H1 (cell line): ENCODE measurements at regions not wholly inside any gene's neighbourhood (a gene's known extent, or its start where the extent isn't known, plus 50 kb on each side); places are given as distances from the start of the nearest gene placed in this dataset.

Experiments used
- CTCF ChIA-PET: fragments of 300-600 bp; sonication (Branson Sonifier 250); formaldehyde crosslinking; loops from one replicate; lab custom pipeline; 2021; ENCODE audit not compliant: partially characterized antibody; lab: Charles Lee
- POLR2A ChIA-PET: fragments of 300-600 bp; sonication (Branson Sonifier 250); formaldehyde crosslinking; loops from one replicate; lab custom pipeline; 2021; ENCODE audit warnings: inconsistent platforms; ENCODE audit not compliant: partially characterized antibody; lab: Charles Lee
- DNase-seq, 2 experiments: peaks; one replicate each; pipeline versions ENCODE4 v3.0.0 to v3.0.0-alpha.2; 2010 to 2022; ENCODE audit warnings: low spot score in 2 of 2, low read depth in 1 of 2, mixed read lengths in 1 of 2
- FAIRE-seq: peaks from 2 replicates; lab custom pipeline; 2011; peaks lifted over from hg19 to GRCh38; lab: Jason Lieb, UNC
- H2AFZ ChIP-seq: 2 replicates; pipeline ENCODE4 v1.8.1; 2012; ENCODE audit warnings: low read length, inconsistent platforms
- H2AK5ac ChIP-seq: 2 replicates; pipeline ENCODE4 v1.6.1; 2013; ENCODE audit warnings: low read depth, low read length
- H2BK120ac ChIP-seq: replicated peaks from 2 replicates; pipeline ENCODE3; 2013; ENCODE audit warnings: low read depth, low read length, inconsistent platforms
- H2BK12ac ChIP-seq: 2 replicates; pipeline ENCODE4 v1.6.1; 2013; ENCODE audit warnings: low read depth, low read length
- H2BK15ac ChIP-seq: 2 replicates; pipeline ENCODE4 v1.6.1; 2013; ENCODE audit warnings: low read length
- H2BK20ac ChIP-seq: 2 replicates; pipeline ENCODE4 v1.6.1; 2013; ENCODE audit warnings: low read length
- H2BK5ac ChIP-seq: 2 replicates; pipeline ENCODE4 v1.6.1; 2013; ENCODE audit warnings: low read depth, low read length
- H3K14ac ChIP-seq: 2 replicates; pipeline ENCODE4 v1.6.1; 2013; ENCODE audit warnings: inconsistent platforms; ENCODE audit not compliant: insufficient read length
- H3K18ac ChIP-seq: 2 replicates; pipeline ENCODE4 v1.6.1; 2013; ENCODE audit warnings: low read length; ENCODE audit errors: extremely low read depth
- H3K23ac ChIP-seq: 2 replicates; pipeline ENCODE4 v1.6.1; 2013; ENCODE audit warnings: inconsistent platforms; ENCODE audit not compliant: insufficient read length
- H3K23me2 ChIP-seq: 2 replicates; pipeline ENCODE4 v1.6.1; 2013; ENCODE audit warnings: low read depth, low read length
- H3K27ac ChIP-seq: 2 replicates; pipeline ENCODE4 v1.6.1; 2011; ENCODE audit warnings: low read depth, low read length, inconsistent platforms
- H3K27me3 ChIP-seq, 4 experiments: replicated peaks in 1 of 4; 1 replicate in 1 of 4; 2 replicates in 3 of 4; pipeline versions ENCODE4 v1.6.1 to v1.8.1; 2011 to 2013; ENCODE audit warnings: low read length in 3 of 4, mild to moderate bottlenecking in 3 of 4, inconsistent platforms in 2 of 4, mixed read lengths in 2 of 4, moderate library complexity in 1 of 4; ENCODE audit not compliant: control insufficient read depth in 3 of 4, insufficient read depth in 3 of 4; ENCODE audit errors: extremely low read depth in 1 of 4
- H3K36me3 ChIP-seq, 4 experiments: 2 replicates each; pipeline versions ENCODE4 v1.6.1 to v1.8.1; 2011 to 2013; ENCODE audit warnings: mild to moderate bottlenecking in 4 of 4, low read length in 3 of 4, moderate library complexity in 2 of 4, control low read depth in 1 of 4, inconsistent platforms in 1 of 4; ENCODE audit not compliant: insufficient read depth in 4 of 4, control insufficient read depth in 2 of 4
- H3K4ac ChIP-seq: replicated peaks from 2 replicates; pipeline ENCODE3; 2013; ENCODE audit warnings: low read length, low read depth, mixed read lengths, inconsistent platforms; ENCODE audit not compliant: insufficient read length
- H3K4me1 ChIP-seq, 4 experiments: replicated peaks in 1 of 4; 1 replicate in 1 of 4; 2 replicates in 3 of 4; pipeline versions ENCODE4 v1.6.1 to v1.8.1; 2011 to 2013; ENCODE audit warnings: low read length in 3 of 4, inconsistent platforms in 2 of 4, mixed read lengths in 1 of 4; ENCODE audit not compliant: insufficient read depth in 4 of 4, control insufficient read depth in 3 of 4
- H3K4me2 ChIP-seq, 2 experiments: 2 replicates each; pipeline versions ENCODE4 v1.6.1 to v1.8.1; 2011 to 2013; ENCODE audit warnings: low read depth in 2 of 2, low read length in 2 of 2, control low read depth in 1 of 2, inconsistent platforms in 1 of 2, mild to moderate bottlenecking in 1 of 2; ENCODE audit not compliant: insufficient read depth in 1 of 2
- H3K4me3 ChIP-seq, 4 experiments: fragments of 200-600, 300-600 bp in 1 of 4; sonication (generic), shearing (Covaris generic), sonication (Bioruptor Twin) in 1 of 4; 2 replicates each; pipeline versions ENCODE4 v1.5.1 to v1.8.1; 2011 to 2016; ENCODE audit warnings: low read length in 4 of 4, low read depth in 3 of 4, control low read depth in 2 of 4, inconsistent platforms in 2 of 4, mild to moderate bottlenecking in 2 of 4, mixed read lengths in 1 of 4, moderate library complexity in 1 of 4; ENCODE audit not compliant: insufficient read depth in 2 of 4; ENCODE audit errors: extremely low read depth in 1 of 4
- H3K56ac ChIP-seq: replicated peaks from 2 replicates; pipeline ENCODE3; 2013; ENCODE audit warnings: low read depth, mild to moderate bottlenecking, mixed read lengths, low read length, inconsistent platforms; ENCODE audit not compliant: insufficient read length
- H3K79me1 ChIP-seq: 2 replicates; pipeline ENCODE4 v1.6.1; 2013; ENCODE audit warnings: low read depth, low read length, control low read depth
- H3K79me2 ChIP-seq, 2 experiments: 2 replicates each; pipeline versions ENCODE4 v1.6.1 to v1.8.1; 2012 to 2013; ENCODE audit warnings: low read length in 2 of 2, mild to moderate bottlenecking in 2 of 2, inconsistent platforms in 1 of 2; ENCODE audit not compliant: insufficient read depth in 2 of 2, control insufficient read depth in 1 of 2
- H3K9ac ChIP-seq, 4 experiments: replicated peaks in 1 of 4; 1 replicate in 1 of 4; 2 replicates in 3 of 4; pipeline versions ENCODE4 v1.6.1 to v1.8.1; 2011 to 2013; ENCODE audit warnings: low read depth in 3 of 4, low read length in 3 of 4, control low read depth in 2 of 4, mild to moderate bottlenecking in 2 of 4, moderate library complexity in 2 of 4, inconsistent platforms in 1 of 4; ENCODE audit errors: extremely low read depth in 1 of 4
- H3K9me3 ChIP-seq, 2 experiments: 2 replicates each; pipeline versions ENCODE4 v1.6.1 to v1.8.1; 2012 to 2013; ENCODE audit warnings: mild to moderate bottlenecking in 2 of 2, moderate library complexity in 2 of 2, control low read depth in 1 of 2, inconsistent platforms in 1 of 2, low read depth in 1 of 2, low read length in 1 of 2, mixed read lengths in 1 of 2; ENCODE audit not compliant: insufficient read depth in 2 of 2
- H4K20me1 ChIP-seq, 2 experiments: replicated peaks in 1 of 2; 2 replicates each; pipeline versions ENCODE3 to v1.8.1; 2011 to 2013; ENCODE audit warnings: inconsistent platforms in 2 of 2, low read length in 2 of 2, mild to moderate bottlenecking in 1 of 2; ENCODE audit not compliant: insufficient read depth in 2 of 2, control insufficient read depth in 1 of 2
- H4K5ac ChIP-seq: 2 replicates; pipeline ENCODE4 v1.6.1; 2013; ENCODE audit warnings: low read length, low read depth, mixed read lengths, inconsistent platforms; ENCODE audit not compliant: insufficient read length
- H4K8ac ChIP-seq: 2 replicates; pipeline ENCODE4 v1.8.0; 2013; ENCODE audit warnings: mild to moderate bottlenecking, moderate library complexity, low read length, inconsistent platforms; ENCODE audit not compliant: insufficient read depth; ENCODE audit errors: extremely low read depth
- H4K91ac ChIP-seq: replicated peaks from 2 replicates; pipeline ENCODE3; 2013; ENCODE audit warnings: low read length, mixed read lengths, inconsistent platforms; ENCODE audit not compliant: insufficient read length
- BCL11A ChIP-seq, 2 experiments: IDR thresholded peaks; one replicate each; pipeline ENCODE4 v1.6.1; 2011; ENCODE audit warnings: low read depth in 2 of 2, low read length in 2 of 2, mild to moderate bottlenecking in 2 of 2
- CBX5 ChIP-seq: fragments of 300-800, 300-1000 bp; sonication (generic); IDR thresholded peaks from 2 replicates; pipeline ENCODE4 v1.7.1; 2016; ENCODE audit warnings: antibody characterized with exemption, low read length, low read depth
- CREB1 ChIP-seq: IDR thresholded peaks from 2 replicates; pipeline ENCODE4 v1.6.1; 2012; ENCODE audit warnings: inconsistent platforms
- KDM4A ChIP-seq: IDR thresholded peaks from one replicate; pipeline ENCODE4 v1.7.1; 2012; ENCODE audit warnings: low read depth, mild to moderate bottlenecking, moderate library complexity, low read length, inconsistent platforms; ENCODE audit not compliant: severe bottlenecking
- RFX5 ChIP-seq: IDR thresholded peaks from 2 replicates; pipeline ENCODE4 v1.6.1; 2011; ENCODE audit warnings: low read depth, low read length, improper control_type of control experiment, borderline replicate concordance
- RXRA ChIP-seq: IDR thresholded peaks from 2 replicates; pipeline ENCODE4 v1.6.1; 2011; ENCODE audit warnings: low read depth, mild to moderate bottlenecking, low read length, moderate library complexity; ENCODE audit not compliant: insufficient read depth
- SAP30 ChIP-seq: fragments of 300-600 bp; sonication (generic); IDR thresholded peaks from 2 replicates; pipeline ENCODE4 v1.7.1; 2012; ENCODE audit warnings: low read length, moderate library complexity, mild to moderate bottlenecking, inconsistent platforms; ENCODE audit not compliant: insufficient read depth, insufficient replicate concordance
- SP1 ChIP-seq: IDR thresholded peaks from 2 replicates; pipeline ENCODE4 v1.6.1; 2011; ENCODE audit warnings: low read depth, low read length
- SRF ChIP-seq: IDR thresholded peaks from 2 replicates; pipeline ENCODE4 v1.6.1; 2011; ENCODE audit warnings: mild to moderate bottlenecking, low read depth, low read length, moderate library complexity
- SUZ12 ChIP-seq: fragments of 200-600 bp; sonication (generic); IDR thresholded peaks from 2 replicates; pipeline ENCODE4 v1.6.1; 2012; ENCODE audit warnings: mild to moderate bottlenecking, inconsistent platforms, low read length, moderate library complexity, mixed read lengths
- WGBS, 2 experiments: shearing (Covaris generic) in 1 of 2; methylation state at CpG; one replicate each; pipeline versions ENCODE4 v1.1.6 to v1.1.7; 2013 to 2015; ENCODE audit warnings: low lambda C conversion rate in 2 of 2, mixed read lengths in 2 of 2, inconsistent platforms in 1 of 2, low coverage in 1 of 2, missing lambda C conversion rate in 1 of 2; ENCODE audit not compliant: insufficient replicate concordance in 2 of 2, insufficient coverage in 1 of 2, insufficient read length in 1 of 2; ENCODE audit errors: extremely low coverage in 1 of 2, missing lambda C conversion rate in 1 of 2; 5-methylcytosine and 5-hydroxymethylcytosine counted together
- TF ChIP-seq, protein P1 (sequence below), 3 experiments: IDR thresholded peaks; 1 replicate in 2 of 3; 2 replicates in 1 of 3; pipeline versions ENCODE4 v1.5.1 to v1.6.1; 2011; ENCODE audit warnings: low read length in 3 of 3, mild to moderate bottlenecking in 3 of 3, inconsistent platforms in 2 of 3, low read depth in 1 of 3, moderate library complexity in 1 of 3; ENCODE audit not compliant: insufficient read depth in 1 of 3; ENCODE audit errors: control extremely low read depth in 1 of 3
- TF ChIP-seq, protein P2 (sequence below): IDR thresholded peaks from 2 replicates; pipeline ENCODE4 v1.6.1; 2012; ENCODE audit warnings: inconsistent platforms

- CTCF ChIA-PET, result interaction anchor here (1.2 kb wide), 1 partner anchor 23 kb away, joined by 3 read pairs; no protein-coding TSS in a partner anchor
- POLR2A ChIA-PET, result no interaction called here
- Histone ChIP-seq H4K8ac (no peak overlapping the region), H3K23ac (no peak overlapping the region), H3K9ac (no peak overlapping the region), H3K4me1 (peaks cover 0 to 10% (median 0%) of the 10 kb centered on the region in 4 experiments; a peak in 1 of 7 replicates), H3K9me3 (no peaks in the 10 kb centered on the region), H2BK12ac (no peak overlapping the region), H3K18ac (no peak overlapping the region), H3K4me2 (no peak overlapping the region), H2AFZ (no peak overlapping the region), H4K91ac (no peak overlapping the region), H2AK5ac (no peak overlapping the region), H2BK20ac (no peak overlapping the region), H2BK15ac (no peak overlapping the region), H4K20me1 (no peaks in the 10 kb centered on the region), H2BK120ac (no peak overlapping the region), H3K27me3 (no peaks in the 10 kb centered on the region), H2BK5ac (no peak overlapping the region), H3K27ac (no peak overlapping the region), H3K56ac (no peak overlapping the region), H3K4ac (no peak overlapping the region), H3K79me1 (no peaks in the 10 kb centered on the region), H3K14ac (no peak overlapping the region), H3K79me2 (no peaks in the 10 kb centered on the region), H4K5ac (no peak overlapping the region), H3K4me3 (no peak overlapping the region), H3K23me2 (no peaks in the 10 kb centered on the region), H3K36me3 (no peaks in the 10 kb centered on the region)
- FAIRE-seq (no peak), DNase-seq (no peak)
- 86% methylated on average over 7 of the region's 7 CpGs; no CpG with 5 or more reads in 1 of the 2 experiments for WGBS, 2 experiments
- TF ChIP-seq SUZ12 (no peak), SRF (no peak), SAP30 (no peak), RXRA (no peak), CBX5 (no peak), CREB1 (no peak), RFX5 (no peak), KDM4A (no peak), BCL11A (IDR thresholded peaks at IDR 0.05; ENCODE audit: low read depth in 2 of 2, low read length in 2 of 2) (no peak), SP1 (no peak)
- TF ChIP-seq, protein P1, sequence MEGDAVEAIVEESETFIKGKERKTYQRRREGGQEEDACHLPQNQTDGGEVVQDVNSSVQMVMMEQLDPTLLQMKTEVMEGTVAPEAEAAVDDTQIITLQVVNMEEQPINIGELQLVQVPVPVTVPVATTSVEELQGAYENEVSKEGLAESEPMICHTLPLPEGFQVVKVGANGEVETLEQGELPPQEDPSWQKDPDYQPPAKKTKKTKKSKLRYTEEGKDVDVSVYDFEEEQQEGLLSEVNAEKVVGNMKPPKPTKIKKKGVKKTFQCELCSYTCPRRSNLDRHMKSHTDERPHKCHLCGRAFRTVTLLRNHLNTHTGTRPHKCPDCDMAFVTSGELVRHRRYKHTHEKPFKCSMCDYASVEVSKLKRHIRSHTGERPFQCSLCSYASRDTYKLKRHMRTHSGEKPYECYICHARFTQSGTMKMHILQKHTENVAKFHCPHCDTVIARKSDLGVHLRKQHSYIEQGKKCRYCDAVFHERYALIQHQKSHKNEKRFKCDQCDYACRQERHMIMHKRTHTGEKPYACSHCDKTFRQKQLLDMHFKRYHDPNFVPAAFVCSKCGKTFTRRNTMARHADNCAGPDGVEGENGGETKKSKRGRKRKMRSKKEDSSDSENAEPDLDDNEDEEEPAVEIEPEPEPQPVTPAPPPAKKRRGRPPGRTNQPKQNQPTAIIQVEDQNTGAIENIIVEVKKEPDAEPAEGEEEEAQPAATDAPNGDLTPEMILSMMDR (IDR thresholded peaks at IDR 0.05; ENCODE audit: control extremely low read depth in 1 of 3, insufficient read depth in 1 of 3, low read depth in 1 of 3, low read length in 3 of 3), result no peak
- TF ChIP-seq, protein P2, sequence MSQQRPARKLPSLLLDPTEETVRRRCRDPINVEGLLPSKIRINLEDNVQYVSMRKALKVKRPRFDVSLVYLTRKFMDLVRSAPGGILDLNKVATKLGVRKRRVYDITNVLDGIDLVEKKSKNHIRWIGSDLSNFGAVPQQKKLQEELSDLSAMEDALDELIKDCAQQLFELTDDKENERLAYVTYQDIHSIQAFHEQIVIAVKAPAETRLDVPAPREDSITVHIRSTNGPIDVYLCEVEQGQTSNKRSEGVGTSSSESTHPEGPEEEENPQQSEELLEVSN, result no peak
These were observed 393.8 kb upstream of the PRKCQ start for GRCh38 chr10:6973899-6974298.
